Stimulated activated CD4-positive, alpha-beta T cell treated with anti-CD3 and anti-CD28 coated beads, Interleukin-12 subunit alpha, Interleukin-12 subunit beta, amount 100 ng/mL, for 24 hours (primary cell): ENCODE measurements at regions not wholly inside any gene's neighbourhood (a gene's known extent, or its start where the extent isn't known, plus 50 kb on each side); places are given as distances from the start of the nearest gene placed in this dataset.

ENCODE experiments used
- DNase-seq, 2 experiments: peaks; one replicate each; pipeline ENCODE4 v3.0.0-alpha.2; 2020; ENCODE audit warnings: low read depth in 2 of 2

DNA sequence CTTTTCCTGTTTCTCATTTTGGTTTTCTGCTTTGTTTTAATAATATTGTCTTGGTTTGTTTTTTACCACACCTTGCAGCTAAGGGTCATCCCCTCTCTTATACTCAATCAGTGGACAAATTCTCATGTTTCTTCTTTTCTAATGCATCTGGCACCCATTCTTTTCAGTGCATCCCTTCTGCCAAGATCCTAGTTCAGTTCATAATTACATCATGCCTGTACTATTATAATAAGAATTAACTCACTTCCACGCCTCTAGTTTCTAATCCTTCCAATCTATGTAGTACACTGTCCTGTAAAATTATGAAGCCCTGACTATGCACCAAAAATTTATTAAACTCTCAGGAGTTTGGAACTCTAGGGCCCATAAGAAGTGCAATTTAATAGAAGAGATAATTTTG lies 126.1 kb downstream of the FAT4 start:
- no peak for DNase-seq

DNA sequence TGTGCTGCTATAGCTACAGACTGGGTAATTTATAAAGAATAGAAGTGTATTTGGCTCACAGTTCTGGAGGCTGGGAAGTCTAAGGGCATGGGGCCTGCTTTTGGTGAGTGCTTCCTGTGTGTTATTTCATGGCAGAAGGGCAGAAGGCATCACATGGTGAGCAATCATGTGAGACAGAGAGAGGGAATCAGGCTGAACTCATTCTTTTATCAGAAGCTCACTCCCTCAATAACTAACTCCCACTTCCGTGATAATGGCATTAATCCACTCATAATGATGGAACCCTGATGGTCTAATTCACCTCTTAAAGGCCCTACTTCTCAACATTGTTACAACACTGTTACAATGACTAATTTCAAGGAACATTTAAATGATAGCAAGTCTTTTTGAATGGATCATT lies 129.4 kb downstream of the FAT4 start:
- no peak for DNase-seq

DNA sequence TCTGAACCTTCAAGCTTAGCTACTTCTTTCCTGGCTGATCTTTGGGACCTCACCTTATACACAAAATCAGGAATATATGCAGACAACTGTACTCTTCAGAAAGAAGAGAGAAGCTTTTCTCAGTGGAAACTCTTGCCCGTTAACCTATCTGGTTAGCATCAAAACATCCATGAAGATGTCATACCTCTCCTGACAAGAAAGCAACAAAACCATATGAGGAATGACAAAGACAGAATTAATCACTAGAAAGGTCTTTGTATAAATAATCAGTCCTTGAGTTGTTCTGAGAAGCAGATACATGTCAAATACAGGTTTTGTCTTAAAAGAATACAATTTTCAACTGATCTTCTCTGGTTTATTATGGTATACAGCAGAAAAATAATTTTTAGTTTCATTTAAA lies 130.8 kb downstream of the FAT4 start:
- DNase-seq: no peak

DNA sequence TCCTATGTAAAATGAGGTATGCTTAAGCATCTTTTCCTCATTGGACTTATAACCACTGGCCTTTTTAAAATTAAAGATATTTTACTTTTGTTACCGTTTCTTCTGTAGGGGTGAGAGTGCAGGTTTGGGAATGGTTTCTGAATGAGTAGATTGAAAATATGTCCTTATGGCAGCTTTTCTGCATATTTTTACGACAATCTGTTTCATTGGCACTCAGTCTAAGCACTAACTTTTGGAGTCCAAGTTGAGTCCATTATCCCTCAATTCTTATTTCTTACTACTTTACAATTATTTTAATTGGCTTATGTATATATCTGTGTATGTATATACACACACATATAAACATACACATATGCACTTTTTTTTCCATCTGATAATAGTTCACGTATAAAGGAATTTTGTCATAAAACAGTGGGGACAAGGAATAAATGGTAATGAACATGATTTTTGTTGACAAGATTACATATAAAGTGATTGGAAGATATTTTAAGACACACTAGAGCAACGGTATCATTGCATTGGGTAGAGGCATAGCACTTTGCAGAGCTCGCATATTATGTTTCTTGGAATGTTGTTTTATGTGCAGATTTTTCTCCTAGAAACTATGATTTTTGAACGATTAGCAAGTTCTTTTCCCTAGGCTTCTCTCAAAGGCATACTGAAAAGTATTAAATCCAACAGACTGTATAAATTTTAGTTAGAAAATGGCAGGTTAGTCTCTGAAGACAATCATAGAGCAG lies 133.0 kb downstream of the FAT4 start:
- DNase-seq: no peak

DNA sequence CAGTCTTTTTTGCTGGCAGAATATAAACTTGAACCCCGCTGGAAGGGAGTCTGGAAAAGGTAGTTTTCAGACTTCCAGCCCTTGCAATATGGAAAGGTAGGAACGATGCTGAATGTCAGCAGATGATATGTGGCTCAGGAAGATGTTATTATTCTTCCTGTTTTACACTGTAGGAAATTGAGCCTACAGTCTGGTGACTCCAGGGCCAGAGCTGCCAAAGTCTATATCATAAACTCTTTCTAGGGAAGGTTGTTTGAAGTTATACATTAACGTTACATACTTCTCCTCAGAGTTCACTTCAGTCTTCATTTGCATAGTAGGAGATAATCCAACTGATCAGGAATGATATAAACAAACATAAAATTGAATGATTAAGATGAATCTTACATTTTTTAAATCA lies 141.3 kb downstream of the FAT4 start:
- DNase-seq: no peak

DNA sequence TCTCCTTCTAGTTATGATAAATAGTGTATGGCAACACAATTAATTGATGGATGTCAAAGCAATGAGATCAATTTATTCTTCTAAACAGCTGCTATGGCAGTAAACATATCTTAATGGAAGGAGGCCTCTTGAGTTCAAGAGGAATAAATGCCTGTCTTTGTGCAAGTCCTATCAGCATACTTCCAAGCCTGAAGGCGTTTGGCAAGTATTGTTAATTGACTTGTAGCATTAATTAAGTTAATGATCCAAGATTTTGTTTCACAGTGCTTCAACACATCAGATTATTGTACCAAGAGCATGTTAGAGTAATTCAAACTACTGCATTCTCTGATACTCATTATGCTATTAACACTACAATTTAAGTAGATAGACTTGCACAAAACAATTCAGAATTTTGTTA lies 144.8 kb downstream of the FAT4 start:
- DNase-seq: no peak

DNA sequence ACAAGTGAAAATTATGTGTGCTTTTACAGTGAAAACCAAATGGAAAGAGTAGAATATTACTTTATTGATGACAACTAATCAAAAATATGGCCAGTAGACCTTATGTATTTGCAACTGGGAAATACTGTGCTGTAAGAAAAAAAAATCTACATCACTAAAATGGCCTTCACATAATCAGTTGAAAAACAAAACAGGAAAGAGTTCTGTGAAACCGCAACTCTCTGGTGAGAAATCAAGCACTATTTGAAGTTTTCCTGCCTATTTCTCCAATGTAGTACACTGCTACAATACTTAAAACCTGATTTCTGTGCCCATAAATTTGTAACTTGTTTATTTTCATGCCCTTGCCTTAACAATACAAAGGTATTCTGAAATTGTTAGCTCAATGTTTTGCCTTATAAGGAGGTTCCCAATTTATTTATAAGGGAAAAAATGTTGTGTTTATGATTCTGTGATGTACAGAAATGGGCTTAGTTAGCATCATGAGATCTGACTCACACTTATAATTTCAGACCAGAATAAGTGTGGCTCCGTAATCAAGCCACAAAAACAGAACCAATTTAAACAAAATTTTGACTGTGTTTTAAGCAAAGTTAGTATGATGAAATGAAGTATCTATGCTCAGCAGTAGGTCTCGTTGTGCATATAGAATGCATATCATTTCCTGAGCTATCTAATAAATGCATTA lies 147.1 kb downstream of the FAT4 start:
- no peak for DNase-seq

DNA sequence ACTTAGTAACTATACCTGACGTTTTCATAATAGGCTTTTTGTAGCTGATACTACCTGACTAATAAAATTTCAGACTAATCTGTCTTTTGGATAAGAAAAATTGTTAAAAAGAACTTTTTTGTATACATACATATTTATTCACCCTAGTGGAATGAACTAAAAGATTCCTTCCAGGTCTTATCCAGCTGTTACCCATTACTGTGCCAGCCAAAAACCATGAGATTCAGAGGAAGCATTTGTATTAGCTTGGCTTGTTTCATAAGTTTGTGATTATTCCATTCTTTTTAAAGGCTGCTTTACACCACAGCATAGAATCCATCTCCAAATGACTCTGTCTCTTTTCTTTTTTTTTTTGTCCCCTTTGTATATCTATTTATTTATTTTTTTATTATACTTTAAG lies 149.4 kb downstream of the FAT4 start:
- no peak for DNase-seq

DNA sequence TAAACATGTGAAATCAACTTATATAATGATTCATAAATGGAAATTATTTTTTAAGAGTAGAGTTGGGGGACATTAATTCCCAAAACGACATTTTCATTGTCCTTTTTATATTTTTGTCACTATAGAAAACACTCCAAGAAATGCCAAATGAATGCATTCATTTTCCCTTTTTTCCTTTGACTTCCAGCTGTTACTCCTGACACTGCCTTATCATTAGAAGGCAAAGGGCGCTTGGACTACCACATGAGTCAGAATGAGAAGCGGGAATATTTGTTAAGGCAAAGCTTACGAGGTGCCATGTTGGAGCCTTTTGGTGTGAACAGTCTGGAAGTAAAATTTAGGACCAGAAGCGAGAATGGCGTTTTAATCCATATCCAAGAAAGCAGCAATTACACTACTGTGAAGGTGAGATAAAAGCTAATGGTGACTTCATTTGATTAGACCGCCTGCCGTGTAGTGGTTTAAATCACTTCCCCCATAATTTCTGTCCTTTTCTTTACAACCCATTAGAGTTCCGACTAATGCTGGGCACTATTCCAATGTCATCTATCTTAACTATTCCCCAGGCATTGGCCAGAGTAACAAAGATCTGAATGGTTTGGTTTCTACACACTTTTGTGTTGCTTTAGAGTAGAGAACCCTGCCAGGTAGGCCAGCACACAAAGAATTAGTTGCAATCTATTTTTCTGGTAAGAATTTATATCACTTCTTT lies 166.7 kb downstream of the FAT4 start:
- DNase-seq: no peak

DNA sequence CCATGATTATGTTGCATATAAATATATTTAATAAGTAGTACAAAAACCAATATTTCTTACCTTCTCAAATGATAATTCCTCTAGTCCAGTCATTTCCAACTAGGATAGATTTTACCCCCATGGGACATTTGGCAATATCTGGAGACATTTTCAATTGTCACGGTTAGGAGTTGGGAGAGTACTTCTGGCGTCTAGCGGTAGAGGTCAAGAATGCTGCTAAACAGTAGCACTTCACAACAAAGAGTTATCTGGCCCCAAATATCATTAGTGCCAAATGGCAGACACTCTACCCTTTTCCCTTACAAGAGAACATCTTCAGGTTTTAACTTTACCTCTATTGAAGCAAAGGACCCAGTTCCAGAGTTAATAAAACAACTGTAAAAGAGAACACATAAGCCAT lies 168.1 kb downstream of the FAT4 start:
- DNase-seq: no peak

DNA sequence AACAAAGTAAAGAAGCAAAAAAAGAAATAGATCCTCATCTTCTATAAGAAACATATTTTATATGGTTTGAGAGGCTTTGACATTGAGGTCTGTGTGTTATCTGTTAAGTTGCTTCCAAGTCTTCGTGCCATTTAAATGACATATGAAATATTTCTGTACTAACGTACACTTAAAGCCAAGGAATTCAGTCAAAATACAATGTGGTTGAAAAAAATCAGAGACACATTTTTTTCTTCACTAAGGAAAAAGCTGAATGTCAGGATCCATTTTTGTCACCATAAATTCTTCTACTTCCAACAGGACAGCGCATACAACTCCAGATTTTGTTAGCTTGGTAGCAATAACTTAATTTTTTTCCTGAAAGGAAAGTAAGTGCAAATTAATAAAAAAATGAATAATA lies 168.5 kb downstream of the FAT4 start:
- DNase-seq: no peak

DNA sequence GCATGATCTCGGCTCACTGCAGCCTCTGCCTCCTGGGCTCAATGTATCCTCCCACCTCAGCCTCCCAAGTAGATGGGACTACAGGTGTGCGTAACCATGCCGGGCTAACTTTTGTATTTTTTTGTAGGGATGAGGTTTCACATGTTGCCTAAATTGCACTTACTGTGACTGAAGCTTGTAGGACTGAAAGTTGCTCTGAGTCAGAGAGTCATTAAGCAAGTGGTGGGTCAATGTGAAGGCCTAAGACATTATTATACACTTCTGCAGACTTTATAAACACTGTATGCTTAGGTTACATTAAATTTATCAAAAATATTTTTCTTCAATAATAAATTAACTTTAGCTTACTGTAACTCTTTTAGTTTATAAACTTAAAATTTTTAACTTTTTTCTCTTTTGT lies 170.2 kb downstream of the FAT4 start:
- no peak for DNase-seq

DNA sequence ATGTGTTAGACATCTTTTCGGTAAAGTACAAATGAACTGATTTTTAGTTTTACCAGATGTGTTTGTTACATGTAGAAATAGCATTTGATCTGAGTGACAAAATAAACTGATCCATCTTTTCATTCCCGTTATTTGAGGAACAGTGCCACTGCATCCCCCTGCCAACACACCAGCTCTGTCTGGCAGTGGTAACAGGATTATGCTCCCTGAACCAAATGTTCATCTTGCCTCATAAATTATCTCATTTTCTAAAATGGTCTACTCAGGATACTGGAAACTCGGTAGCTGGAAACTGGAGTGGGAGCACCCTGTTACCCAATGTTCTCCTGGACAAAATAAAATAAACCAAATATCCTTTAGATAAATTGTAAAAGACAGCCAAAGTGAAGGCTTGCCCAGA lies 171.6 kb downstream of the FAT4 start:
- no peak for DNase-seq

DNA sequence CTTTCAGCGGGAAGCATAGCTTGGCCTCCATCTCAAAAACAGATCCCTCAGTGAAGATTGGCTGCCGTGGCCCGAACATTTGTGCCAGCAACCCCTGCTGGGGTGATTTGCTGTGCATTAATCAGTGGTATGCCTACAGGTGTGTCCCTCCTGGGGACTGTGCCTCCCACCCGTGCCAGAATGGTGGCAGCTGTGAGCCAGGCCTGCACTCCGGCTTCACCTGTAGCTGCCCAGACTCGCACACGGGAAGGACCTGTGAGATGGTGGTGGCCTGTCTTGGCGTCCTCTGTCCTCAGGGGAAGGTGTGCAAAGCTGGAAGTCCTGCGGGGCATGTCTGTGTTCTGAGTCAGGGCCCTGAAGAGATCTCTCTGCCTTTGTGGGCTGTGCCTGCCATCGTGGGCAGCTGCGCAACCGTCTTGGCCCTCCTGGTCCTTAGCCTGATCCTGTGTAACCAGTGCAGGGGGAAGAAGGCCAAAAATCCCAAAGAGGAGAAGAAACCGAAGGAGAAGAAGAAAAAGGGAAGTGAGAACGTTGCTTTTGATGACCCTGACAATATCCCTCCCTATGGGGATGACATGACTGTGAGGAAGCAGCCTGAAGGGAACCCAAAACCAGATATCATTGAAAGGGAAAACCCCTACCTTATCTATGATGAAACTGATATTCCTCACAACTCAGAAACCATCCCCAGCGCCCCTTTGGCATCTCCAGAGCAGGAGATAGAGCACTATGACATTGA lies 175.4 kb downstream of the FAT4 start:
- no peak for DNase-seq

DNA sequence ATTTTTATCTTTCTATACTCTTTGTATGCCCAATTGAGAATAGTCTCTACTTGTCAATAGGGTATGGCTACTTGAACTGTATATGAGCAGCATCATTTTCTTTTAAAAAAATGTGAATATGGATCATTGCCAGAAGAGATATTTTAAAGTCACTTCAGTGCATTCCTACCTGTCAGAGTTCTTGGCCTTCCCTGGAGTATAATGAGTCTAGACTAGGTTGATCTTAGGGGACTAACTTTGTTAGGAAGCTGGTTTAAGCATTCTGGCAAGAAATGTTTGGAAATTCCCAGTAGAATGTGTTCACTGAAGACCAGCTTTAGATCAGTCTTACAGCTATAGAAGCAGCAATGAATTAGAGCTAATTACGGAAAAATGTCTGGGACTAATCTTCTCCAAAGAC lies 178.2 kb downstream of the FAT4 start:
- DNase-seq: no peak

DNA sequence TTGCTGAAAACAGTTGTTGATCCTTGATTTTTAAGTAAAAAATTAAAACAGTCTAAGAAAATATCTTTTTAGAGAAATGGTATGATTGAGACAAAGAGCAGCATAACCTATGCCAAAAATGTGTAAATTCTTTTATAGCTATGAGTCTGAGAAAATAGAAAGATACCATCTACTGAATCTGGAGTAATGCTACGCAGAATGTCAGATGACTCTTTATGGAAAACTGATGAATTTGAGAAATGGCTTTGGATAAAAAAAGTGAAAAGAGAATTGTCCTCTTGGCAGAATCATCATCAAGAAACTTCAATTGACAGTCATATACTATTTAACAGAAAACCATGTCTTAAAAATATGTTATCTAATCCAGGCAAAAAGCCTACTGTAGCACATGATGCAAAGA lies 183.1 kb downstream of the FAT4 start:
- DNase-seq: no peak

DNA sequence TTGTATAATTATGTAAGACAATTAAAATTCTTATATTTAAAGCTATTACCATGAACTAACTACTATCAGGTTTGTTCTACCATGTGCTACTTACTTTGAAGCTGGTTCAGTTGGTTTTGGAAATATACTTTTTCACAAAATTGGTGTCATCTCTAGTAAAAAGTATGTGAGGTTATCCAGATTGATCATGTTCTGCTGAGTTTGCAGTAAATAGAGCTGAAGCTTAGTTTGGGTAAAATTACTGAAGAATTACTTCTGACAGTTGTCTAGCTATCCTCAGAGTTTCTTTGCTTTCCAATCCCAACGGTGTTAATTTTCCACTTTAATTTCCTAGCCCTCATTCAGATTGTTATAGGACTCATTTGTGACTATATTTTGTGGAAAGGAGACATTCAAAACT lies 184.2 kb downstream of the FAT4 start:
- DNase-seq: no peak

DNA sequence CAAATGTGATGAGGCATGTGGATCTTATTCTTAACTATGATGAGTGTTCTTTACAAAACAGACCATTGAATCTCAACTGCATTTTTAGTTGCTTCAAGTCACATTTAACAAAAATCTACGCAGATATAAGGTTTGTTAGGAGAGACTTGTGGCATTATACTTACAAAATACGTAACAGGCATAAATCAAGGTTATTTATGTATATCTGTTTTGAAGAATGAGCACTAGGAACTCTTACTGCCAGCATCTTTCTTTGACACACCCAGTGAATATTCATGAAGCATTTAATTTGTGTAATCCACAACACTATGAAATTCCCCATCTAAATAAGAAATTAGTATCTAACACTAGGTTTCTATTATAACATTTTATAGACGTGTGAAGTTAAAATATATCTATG lies 186.3 kb downstream of the FAT4 start:
- no peak for DNase-seq

DNA sequence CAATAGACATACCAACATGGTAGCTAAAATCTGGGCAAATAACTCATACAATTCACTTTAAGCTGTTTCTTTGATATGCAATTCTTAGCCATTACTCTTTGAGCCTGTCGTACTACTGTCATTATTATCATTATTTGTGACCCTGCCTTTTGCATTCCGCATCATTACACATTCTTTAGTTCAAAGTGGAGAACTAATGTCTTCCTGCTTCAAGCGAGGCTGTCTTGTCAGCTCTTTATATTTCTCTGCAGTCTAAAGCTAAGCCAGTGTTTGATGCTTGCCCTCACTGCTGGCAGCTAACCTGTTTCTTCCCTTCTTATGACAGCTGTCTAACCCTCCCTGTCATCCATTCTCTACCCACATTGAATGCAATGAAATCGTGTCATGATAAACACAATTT lies 186.8 kb downstream of the FAT4 start:
- DNase-seq: no peak

DNA sequence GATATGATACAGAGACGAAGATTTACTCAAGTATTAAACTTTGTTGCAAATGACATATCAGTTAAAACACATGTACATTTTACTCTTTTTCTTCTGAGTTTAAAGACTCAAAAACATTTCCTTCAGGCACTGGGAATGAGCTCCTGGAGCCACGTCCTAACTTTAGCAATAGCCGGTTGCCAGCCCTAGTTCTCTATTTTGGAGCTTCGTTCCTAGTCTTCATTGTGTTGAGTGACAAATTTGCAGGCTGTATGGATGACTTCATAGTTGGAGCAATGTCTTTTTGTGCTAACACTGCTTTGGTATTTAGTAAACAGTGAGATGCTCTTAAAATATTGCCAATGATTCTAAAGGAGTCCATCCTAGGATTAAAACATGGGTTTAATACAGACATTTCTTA lies 190.9 kb downstream of the FAT4 start:
- no peak for DNase-seq

DNA sequence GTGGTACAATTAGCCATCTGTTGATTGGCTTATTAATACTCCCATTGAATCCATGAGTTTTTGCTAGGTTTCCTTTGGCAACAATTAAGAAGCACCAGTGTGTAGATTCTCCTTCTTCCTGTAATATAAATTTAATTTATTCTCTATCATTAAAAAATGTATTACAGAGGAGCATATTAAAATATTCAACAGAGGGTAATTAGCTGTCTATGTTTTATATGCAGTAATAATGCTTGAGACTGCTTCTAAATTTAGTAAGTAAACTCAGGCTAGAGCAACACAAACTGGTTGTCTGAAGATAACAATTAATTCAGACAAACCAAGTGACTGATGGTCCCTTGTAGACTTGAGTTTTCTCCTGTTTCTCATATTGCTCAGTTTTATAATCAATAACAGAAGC lies 192.4 kb downstream of the FAT4 start:
- no peak for DNase-seq

DNA sequence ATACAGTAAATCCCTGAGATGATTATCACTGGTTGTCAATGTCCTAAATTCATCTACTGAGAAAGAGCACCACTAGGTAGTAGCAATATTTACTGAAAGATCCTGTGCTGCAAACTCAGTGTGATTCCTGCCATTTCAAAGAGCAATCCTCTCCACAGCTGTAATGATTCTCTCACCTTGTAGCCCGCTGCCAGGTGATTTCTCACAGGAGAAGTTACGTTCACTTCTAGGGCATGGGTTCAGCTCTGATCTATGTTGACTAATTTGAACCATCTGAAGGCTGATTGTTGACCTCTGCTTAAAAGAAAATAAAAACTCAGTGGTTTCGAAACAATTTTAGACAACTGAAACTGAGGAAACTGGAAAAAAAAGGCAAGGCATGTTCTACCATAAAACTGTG lies 197.0 kb downstream of the FAT4 start:
- no peak for DNase-seq

DNA sequence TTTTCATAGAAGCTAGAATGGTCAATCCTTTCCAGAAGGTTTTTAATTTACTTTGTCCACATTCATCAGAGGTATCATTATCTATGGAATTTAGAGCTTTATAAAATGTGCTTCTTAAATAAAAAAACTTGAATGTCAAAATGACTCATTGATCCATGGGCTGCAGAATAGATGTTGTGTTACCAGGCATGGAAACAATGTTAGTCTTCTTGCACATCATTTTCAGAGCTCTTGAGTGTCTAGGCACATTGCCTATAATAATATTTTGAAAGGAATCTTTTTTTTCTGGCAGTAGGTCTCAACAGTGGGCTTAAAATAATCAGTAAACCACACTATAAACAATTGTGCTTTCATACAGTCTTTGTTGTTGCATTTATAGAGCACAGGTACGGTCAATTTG lies 200.3 kb downstream of the FAT4 start:
- DNase-seq: no peak
